K562 (cell line): ENCODE measurements at regions not wholly inside any gene's neighbourhood (a gene's known extent, or its start where the extent isn't known, plus 50 kb on each side); places are given as distances from the start of the nearest gene placed in this dataset.

Experiments used
- ATAC-seq: fragments of 200-7000 bp; cut with Tn5 transposase; 3 replicates; pipeline ENCODE4 v1.9.1; 2020; ENCODE audit warnings: moderate library complexity
- BruUV-seq: library from RNA; stranded (reverse); fragments of 400-500 nt; replicated peaks from 2 replicates; lab custom pipeline; 2021; lab: Mats Ljungman, UMichigan
- CTCF ChIA-PET: fragments of 300-600 bp; formaldehyde crosslinking; extraction: SDS; loops from one replicate; lab custom pipeline; 2021; ENCODE audit warnings: low intra/inter-chr PET ratio; lab: Yijun Ruan, JAX
- POLR2A ChIA-PET: fragments of 300-600, 350-650 bp; sonication (Branson Sonifier 250); formaldehyde crosslinking; extraction: SDS; loops from one replicate; lab custom pipeline; 2021; ENCODE audit warnings: antibody characterized with exemption, inconsistent platforms; lab: Yijun Ruan, JAX
- DNase-seq, 4 experiments: peaks; one replicate each; pipeline versions ENCODE4 v3.0.0 to v3.0.0-alpha.2; 2011 to 2018; ENCODE audit warnings: low spot score in 3 of 4, mixed read lengths in 3 of 4; ENCODE audit errors: extremely low read depth in 1 of 4
- FAIRE-seq: peaks from 2 replicates; lab custom pipeline; 2011; peaks lifted over from hg19 to GRCh38; lab: Jason Lieb, UNC
- H2AFZ ChIP-seq: 2 replicates; pipeline ENCODE4 v1.6.0; 2011; ENCODE audit warnings: low read depth, low read length, control low read depth, inconsistent platforms
- H3K27ac ChIP-seq: fragments of 200-600 bp; 3 replicates; pipeline ENCODE4 v1.8.0; 2011; ENCODE audit warnings: low read depth, mild to moderate bottlenecking, control low read depth, inconsistent platforms, low read length, moderate library complexity, mixed read lengths; ENCODE audit errors: extremely low read depth
- H3K27me3 ChIP-seq, 2 experiments: fragments of 300-600 bp in 1 of 2; 2 replicates in 1 of 2; 3 replicates in 1 of 2; pipeline versions ENCODE4 v1.6.0 to v1.8.0; 2011; ENCODE audit warnings: inconsistent platforms in 2 of 2, low read length in 2 of 2, mild to moderate bottlenecking in 1 of 2, mixed read lengths in 1 of 2, moderate library complexity in 1 of 2; ENCODE audit not compliant: control insufficient read depth in 2 of 2, insufficient read depth in 2 of 2
- H3K36me3 ChIP-seq: fragments of 300-600 bp; 3 replicates; pipeline ENCODE4 v1.8.0; 2011; ENCODE audit warnings: mild to moderate bottlenecking, low read length, inconsistent platforms; ENCODE audit not compliant: control insufficient read depth, insufficient read depth
- H3K4me1 ChIP-seq, 2 experiments: fragments of 200-600 bp in 1 of 2; replicated peaks in 1 of 2; 2 replicates in 1 of 2; 3 replicates in 1 of 2; pipeline versions ENCODE4 v1.5.1 to v1.8.0; 2011; ENCODE audit warnings: inconsistent platforms in 2 of 2, low read length in 2 of 2, mild to moderate bottlenecking in 1 of 2, mixed read lengths in 1 of 2, moderate library complexity in 1 of 2; ENCODE audit not compliant: control insufficient read depth in 2 of 2, insufficient read depth in 2 of 2
- H3K4me2 ChIP-seq: 2 replicates; pipeline ENCODE4 v1.6.1; 2011; ENCODE audit warnings: low read length, control low read depth, inconsistent platforms, mixed read lengths; ENCODE audit not compliant: insufficient read depth
- H3K4me3 ChIP-seq: fragments of 200-600 bp; sonication (generic), shearing (Covaris generic); 2 replicates; pipeline ENCODE4 v1.5.1; 2016; ENCODE audit warnings: control low read depth, inconsistent platforms
- H3K79me2 ChIP-seq: fragments of 200-600 bp; 3 replicates; pipeline ENCODE4 v1.8.0; 2011; ENCODE audit warnings: low read length, inconsistent platforms; ENCODE audit not compliant: control insufficient read depth, insufficient read depth
- H3K9ac ChIP-seq, 2 experiments: 2 replicates each; pipeline versions ENCODE4 v1.6.0 to v1.6.1; 2011; ENCODE audit warnings: low read depth in 2 of 2, low read length in 2 of 2, control low read depth in 1 of 2, inconsistent platforms in 1 of 2, mild to moderate bottlenecking in 1 of 2, mixed read lengths in 1 of 2; ENCODE audit not compliant: insufficient read depth in 1 of 2
- H3K9me1 ChIP-seq: one replicate; pipeline ENCODE4 v1.6.0; 2011; ENCODE audit warnings: inconsistent platforms, mild to moderate bottlenecking, low read length, moderate library complexity; ENCODE audit not compliant: control insufficient read depth, insufficient read depth
- H3K9me3 ChIP-seq: replicated peaks from 2 replicates; pipeline ENCODE4 v1.5.1; 2011; ENCODE audit warnings: low read depth, low read length, inconsistent platforms; ENCODE audit not compliant: control insufficient read depth, insufficient read depth
- H4K20me1 ChIP-seq: replicated peaks from 2 replicates; pipeline ENCODE4 v1.6.1; 2011; ENCODE audit warnings: low read length, inconsistent platforms, mixed read lengths; ENCODE audit not compliant: control insufficient read depth, insufficient read depth
- BACH1 ChIP-seq: fragments of 200-800 bp; sonication (Bioruptor generic); IDR thresholded peaks from 2 replicates; pipeline ENCODE4 v1.6.1; 2016; ENCODE audit warnings: missing genetic modification characterization, missing compliant biosample characterization
- FOXA3 ChIP-seq, 2 experiments: fragments of 450-650 bp in 1 of 2; sonication (generic) in 1 of 2; formaldehyde crosslinking; IDR thresholded peaks in 1 of 2; conservative IDR thresholded peaks in 1 of 2; 2 replicates each; pipeline versions ENCODE4 v1.4.0 to v1.8.0; 2020 to 2022; ENCODE audit warnings: mild to moderate bottlenecking in 2 of 2, missing genetic modification reagents in 1 of 2
- NFIX ChIP-seq: fragments of 250-450 bp; sonication (Bioruptor Pico); IDR thresholded peaks from 2 replicates; pipeline ENCODE4 v1.4.0; 2020; ENCODE audit warnings: low read depth, mild to moderate bottlenecking, moderate library complexity
- NR2F6 ChIP-seq: fragments of 450-650 bp; formaldehyde crosslinking; IDR thresholded peaks from 2 replicates; pipeline ENCODE4 v1.4.0; 2020; ENCODE audit warnings: mild to moderate bottlenecking
- ZFP91 ChIP-seq: sonication (generic); formaldehyde crosslinking; IDR thresholded peaks from 2 replicates; pipeline ENCODE4 v1.8.0; 2022; ENCODE audit warnings: mild to moderate bottlenecking, missing genetic modification reagents
- ZNF143 ChIP-seq: sonication (generic); formaldehyde crosslinking; IDR thresholded peaks from 2 replicates; pipeline ENCODE4 v1.9.0; 2022; ENCODE audit warnings: mild to moderate bottlenecking, missing genetic modification reagents
- ZNF165 ChIP-seq: fragments of 250-450 bp; sonication (Bioruptor Pico); IDR thresholded peaks from 2 replicates; pipeline ENCODE4 v1.4.0; 2020; ENCODE audit warnings: borderline replicate concordance
- ZNF507 ChIP-seq: conservative IDR thresholded peaks from 2 replicates; pipeline ENCODE4 v1.6.1; 2017; ENCODE audit warnings: missing genetic modification characterization, missing compliant biosample characterization
- WGBS: fragments of 100-300 bp; shearing (Covaris generic); methylation state at CpG from one replicate; pipeline ENCODE4 v1.1.6; 2016; ENCODE audit warnings: low coverage, mixed read lengths; ENCODE audit not compliant: insufficient coverage; ENCODE audit errors: missing lambda C conversion rate; 5-methylcytosine and 5-hydroxymethylcytosine counted together
- in situ Hi-C: fragments of 300-500 bp; cut with MboI; formaldehyde crosslinking; loops from 4 replicates; pipeline ENCODE4 v1.15.0; 2018; ENCODE audit warnings: inconsistent platforms, mixed read lengths
- intact Hi-C: fragments of 100-400 bp; cut with micrococcal nuclease; formaldehyde crosslinking; loops from 2 replicates; pipeline ENCODE4 v1.14.2; 2022
- TF ChIP-seq, protein P1 (sequence below): sonication (generic); formaldehyde crosslinking; IDR thresholded peaks from 2 replicates; pipeline ENCODE4 v1.8.0; 2022; ENCODE audit warnings: missing genetic modification reagents, mild to moderate bottlenecking, borderline replicate concordance

GRCh38 chr13:104318121-104318520 lies 1251.9 kb upstream of the SLC10A2 start:
- TF ChIP-seq, protein P1, sequence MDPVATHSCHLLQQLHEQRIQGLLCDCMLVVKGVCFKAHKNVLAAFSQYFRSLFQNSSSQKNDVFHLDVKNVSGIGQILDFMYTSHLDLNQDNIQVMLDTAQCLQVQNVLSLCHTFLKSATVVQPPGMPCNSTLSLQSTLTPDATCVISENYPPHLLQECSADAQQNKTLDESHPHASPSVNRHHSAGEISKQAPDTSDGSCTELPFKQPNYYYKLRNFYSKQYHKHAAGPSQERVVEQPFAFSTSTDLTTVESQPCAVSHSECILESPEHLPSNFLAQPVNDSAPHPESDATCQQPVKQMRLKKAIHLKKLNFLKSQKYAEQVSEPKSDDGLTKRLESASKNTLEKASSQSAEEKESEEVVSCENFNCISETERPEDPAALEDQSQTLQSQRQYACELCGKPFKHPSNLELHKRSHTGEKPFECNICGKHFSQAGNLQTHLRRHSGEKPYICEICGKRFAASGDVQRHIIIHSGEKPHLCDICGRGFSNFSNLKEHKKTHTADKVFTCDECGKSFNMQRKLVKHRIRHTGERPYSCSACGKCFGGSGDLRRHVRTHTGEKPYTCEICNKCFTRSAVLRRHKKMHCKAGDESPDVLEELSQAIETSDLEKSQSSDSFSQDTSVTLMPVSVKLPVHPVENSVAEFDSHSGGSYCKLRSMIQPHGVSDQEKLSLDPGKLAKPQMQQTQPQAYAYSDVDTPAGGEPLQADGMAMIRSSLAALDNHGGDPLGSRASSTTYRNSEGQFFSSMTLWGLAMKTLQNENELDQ: no peak
- TF ChIP-seq FOXA3 (CRISPR knock-in tag; conservative IDR thresholded peaks at IDR 0.05 in 1 of 2, IDR thresholded peaks at IDR 0.05 in 1 of 2): no peak
- no peak for TF ChIP-seq ZNF507 (tag)
- no peak for TF ChIP-seq ZNF165 (CRISPR knock-in tag)
- TF ChIP-seq NR2F6: no peak
- TF ChIP-seq NFIX (CRISPR knock-in tag): no peak
- no peak for TF ChIP-seq ZNF143 (CRISPR knock-in tag)
- no peak for TF ChIP-seq ZFP91 (CRISPR knock-in tag)
- no peak for TF ChIP-seq BACH1 (tag)
- TF ChIP-seq, all 486 proteins: peak for 0
- FAIRE-seq (no peak), DNase-seq (no peak), ATAC-seq (no peak)
- Histone ChIP-seq H2AFZ (no peak overlapping the region), H3K4me3 (no peak overlapping the region), H4K20me1 (no peaks in the 10 kb centered on the region), H3K4me1 (no peaks in the 10 kb centered on the region), H3K36me3 (no peaks in the 10 kb centered on the region), H3K4me2 (no peak overlapping the region), H3K9ac (no peak overlapping the region), H3K27ac (no peak overlapping the region), H3K9me3 (no peaks in the 10 kb centered on the region), H3K27me3 (no peaks in the 10 kb centered on the region), H3K9me1 (no peaks in the 10 kb centered on the region), H3K79me2 (no peaks in the 10 kb centered on the region)
- WGBS: 0% methylated on average over 1 of the region's 1 CpG
- intact Hi-C loops (no loop called here), in situ Hi-C loops (no loop called here)
- CTCF ChIA-PET: no interaction called here
- BruUV-seq: no TSS peak
- POLR2A ChIA-PET: no interaction called here
